ENCODE measurements at regions not wholly inside any gene's neighbourhood (a gene's known extent, or its start where the extent isn't known, plus 50 kb on each side); places are given as distances from the start of the nearest gene placed in this dataset.
A peak's percentile ranks its signal among the peaks of the same experiment; 100 is the strongest.

GRCh38 chr7:115709664-115710063, 320.9 kb downstream of the TFEC start:
- no peak for DNase-seq (ENCODE audit: low read depth, low spot score)

GRCh38 chr7:115708013-115708341, 322.6 kb downstream of the TFEC start:
- DNase-seq (ENCODE audit: low read depth, low spot score): no peak

- no peak for DNase-seq (ENCODE audit: low read depth, low spot score)
These were observed 323.1 kb downstream of the TFEC start for GRCh38 chr7:115707258-115708012.

GRCh38 chr7:115704884-115705283, 325.7 kb downstream of the TFEC start:
- no peak for DNase-seq (ENCODE audit: low read depth, low spot score)

GRCh38 chr7:115701141-115701540, 329.4 kb downstream of the TFEC start:
- no peak for DNase-seq (ENCODE audit: low read depth, low spot score)

GRCh38 chr7:115694424-115694823, 336.1 kb downstream of the TFEC start:
- DNase-seq (ENCODE audit: low read depth, low spot score): no peak

- no peak for DNase-seq (ENCODE audit: low read depth, low spot score)
These were observed 336.8 kb downstream of the TFEC start for GRCh38 chr7:115693779-115694178.

GRCh38 chr7:115689941-115690340, 340.6 kb downstream of the TFEC start:
- no peak for DNase-seq (ENCODE audit: low read depth, low spot score)

- no peak for DNase-seq (ENCODE audit: low read depth, low spot score)
These were observed 347.5 kb downstream of the TFEC start for GRCh38 chr7:115683093-115683492.

GRCh38 chr7:115682507-115682906, 348.1 kb downstream of the TFEC start:
- no peak for DNase-seq (ENCODE audit: low read depth, low spot score)

GRCh38 chr7:115680921-115681320, 349.6 kb downstream of the TFEC start:
- DNase-seq (ENCODE audit: low read depth, low spot score): no peak

- DNase-seq (ENCODE audit: low read depth, low spot score): peak; percentile 33
These were observed 350.6 kb downstream of the TFEC start for GRCh38 chr7:115679976-115680375.

GRCh38 chr7:115679423-115679822, 351.1 kb downstream of the TFEC start:
- no peak for DNase-seq (ENCODE audit: low read depth, low spot score)

GRCh38 chr7:115678086-115678982, 352.2 kb downstream of the TFEC start:
- DNase-seq (ENCODE audit: low read depth, low spot score): no peak

GRCh38 chr7:115676707-115677106, 353.9 kb downstream of the TFEC start:
- no peak for DNase-seq (ENCODE audit: low read depth, low spot score)

- DNase-seq (ENCODE audit: low read depth, low spot score): no peak
These were observed 354.5 kb downstream of the TFEC start for GRCh38 chr7:115676080-115676479.

- no peak for DNase-seq (ENCODE audit: low read depth, low spot score)
These were observed 356.0 kb downstream of the TFEC start for GRCh38 chr7:115674467-115675024.

GRCh38 chr7:115672024-115672423, 358.5 kb downstream of the TFEC start:
- no peak for DNase-seq (ENCODE audit: low read depth, low spot score)

- no peak for DNase-seq (ENCODE audit: low read depth, low spot score)
These were observed 367.9 kb downstream of the TFEC start for GRCh38 chr7:115662676-115663075.

- DNase-seq (ENCODE audit: low read depth, low spot score): no peak
These were observed 368.4 kb downstream of the TFEC start for GRCh38 chr7:115662120-115662519.

- no peak for DNase-seq (ENCODE audit: low read depth, low spot score)
These were observed 372.3 kb downstream of the TFEC start for GRCh38 chr7:115658223-115658622.

GRCh38 chr7:115654384-115655214, 376.0 kb downstream of the TFEC start:
- DNase-seq (ENCODE audit: low read depth, low spot score): no peak
